ENCODE measurements at regions not wholly inside any gene's neighbourhood (a gene's known extent, or its start where the extent isn't known, plus 50 kb on each side); places are given as distances from the start of the nearest gene placed in this dataset.
A peak's percentile ranks its signal among the peaks of the same experiment; 100 is the strongest.

DNA sequence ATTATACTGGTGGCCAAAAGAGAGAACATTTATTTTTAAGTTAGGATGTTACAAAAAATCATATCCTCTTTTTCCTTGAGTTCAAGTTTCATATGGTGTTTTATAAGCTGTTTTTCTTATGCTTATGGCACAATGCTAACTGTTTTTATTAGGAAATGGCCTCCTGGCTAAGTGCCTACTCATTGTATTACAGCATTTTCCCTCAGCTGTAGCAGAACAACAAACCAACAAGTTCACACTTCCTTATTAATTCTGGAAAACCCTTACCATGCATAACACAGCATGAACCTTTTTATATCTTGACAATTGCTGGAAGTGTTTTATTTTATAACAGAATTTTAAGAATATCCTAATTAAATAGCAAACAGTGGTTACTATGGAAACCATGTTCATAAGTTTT, 165.8 kb downstream of the GASK1B start:
- DNase-seq, result no peak

DNA sequence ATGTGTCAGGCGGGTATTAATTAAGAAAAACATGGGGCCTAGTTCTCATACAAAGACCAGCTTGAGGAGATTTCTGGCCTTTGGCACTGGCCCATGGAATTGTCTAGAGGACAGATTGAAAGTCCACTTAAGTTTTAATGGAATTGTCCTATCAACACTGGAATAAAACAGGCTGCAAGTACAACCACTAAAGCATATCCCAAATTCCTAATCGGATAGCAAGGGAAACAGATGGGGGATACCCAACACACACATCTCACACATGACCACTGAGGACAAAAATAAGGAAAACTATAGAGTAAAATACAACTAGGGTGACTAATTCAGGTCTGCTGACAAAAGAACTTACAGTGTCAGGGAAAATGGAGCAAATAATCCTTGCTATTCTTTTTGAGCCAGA, 167.8 kb downstream of the GASK1B start:
- DNase-seq, result no peak

DNA sequence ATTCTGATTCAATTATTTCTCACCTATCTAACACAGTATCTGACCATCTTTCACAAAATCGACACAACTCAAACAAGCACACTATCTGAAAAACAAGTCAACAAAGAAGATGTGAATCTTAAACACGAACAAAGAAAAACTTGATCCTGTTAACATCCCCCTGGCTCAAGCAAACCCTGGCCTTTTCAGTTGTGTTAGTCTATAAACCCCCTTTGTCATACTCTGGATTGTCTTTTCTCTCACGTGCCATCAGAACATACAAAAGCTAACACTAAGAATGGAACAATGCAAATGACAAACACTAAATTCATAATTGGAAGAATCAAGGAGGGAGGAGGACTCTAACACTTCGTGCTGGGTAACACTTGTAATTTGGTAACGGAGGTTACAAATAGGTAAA, 168.7 kb downstream of the GASK1B start:
- no peak for DNase-seq

DNA sequence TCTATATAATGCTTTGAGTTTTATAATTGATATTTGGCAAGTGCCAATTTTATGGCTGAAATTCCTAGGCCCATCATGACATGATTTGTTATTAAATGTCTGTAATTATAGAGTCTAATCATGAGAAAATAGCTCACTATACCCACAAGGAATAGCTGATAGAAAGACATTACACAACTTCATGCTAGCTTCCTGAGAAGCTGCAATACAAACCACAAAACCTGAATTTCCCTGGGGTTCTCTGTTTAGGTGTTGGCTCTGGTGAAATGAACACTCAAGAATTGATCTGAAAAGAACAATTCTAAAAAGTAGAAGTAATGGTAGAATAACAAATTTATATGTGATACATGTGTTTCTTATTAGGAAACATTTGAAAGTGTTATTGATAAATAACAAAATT, 169.6 kb downstream of the GASK1B start:
- DNase-seq, result no peak

DNA sequence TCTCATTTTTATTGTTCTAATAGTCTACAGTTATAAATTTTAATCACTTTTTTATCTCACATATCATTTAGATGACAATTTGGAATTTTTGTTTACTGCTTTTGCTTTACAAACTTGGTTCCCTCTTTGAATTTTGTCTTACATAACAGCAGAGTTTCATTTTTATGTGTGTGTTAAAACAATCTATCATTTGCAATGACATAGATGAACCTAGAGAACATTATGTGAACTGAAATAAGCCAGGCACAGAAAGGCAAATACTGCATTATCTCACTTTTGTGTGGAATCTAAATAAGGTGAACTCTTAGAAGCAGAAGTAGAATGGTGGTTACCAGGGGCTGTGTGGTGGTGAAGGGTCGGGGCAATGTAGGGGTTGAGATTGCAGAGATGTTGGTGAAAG, 170.7 kb downstream of the GASK1B start:
- DNase-seq, result no peak

DNA sequence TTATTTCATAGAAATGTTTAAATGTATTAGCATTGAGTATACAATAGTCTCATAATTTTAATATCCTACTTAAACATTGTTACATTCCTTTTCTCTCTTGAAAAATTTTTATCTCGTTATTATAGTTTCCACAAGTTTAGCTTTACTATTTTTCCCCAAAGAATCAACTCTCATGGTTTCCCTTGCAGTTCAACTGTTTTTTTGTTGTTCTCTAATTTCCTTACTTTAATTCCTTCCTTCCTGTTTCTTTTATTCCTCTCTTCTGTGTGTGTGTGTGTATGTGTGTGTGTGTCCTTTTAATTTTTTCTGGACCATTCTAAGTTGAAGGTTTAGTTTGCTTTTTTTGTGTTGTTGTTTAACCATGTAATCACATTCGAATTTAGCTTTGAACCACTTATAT, 171.1 kb downstream of the GASK1B start:
- no peak for DNase-seq

DNA sequence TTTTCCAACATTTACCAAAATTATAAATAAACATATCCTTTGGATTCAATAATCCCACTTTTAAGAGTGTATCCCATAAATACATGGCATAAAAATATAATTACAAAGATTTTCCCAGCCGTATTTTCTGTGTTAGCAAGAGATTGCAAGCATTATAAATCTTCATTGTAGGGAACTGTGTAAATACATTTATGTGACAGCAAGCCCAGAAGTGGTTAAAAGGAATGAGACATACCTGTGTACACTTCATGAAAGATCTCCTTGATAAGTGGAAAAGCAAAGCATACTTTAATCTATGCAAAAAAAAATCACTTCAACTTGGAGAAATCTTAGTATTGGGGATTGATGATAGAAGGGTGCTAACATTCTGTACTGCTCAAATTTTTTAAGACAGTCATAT, 173.1 kb downstream of the GASK1B start:
- no peak for DNase-seq

- no peak for DNase-seq
These were observed 175.5 kb downstream of the GASK1B start for GRCh38 chr4:157997296-157997695.

DNA sequence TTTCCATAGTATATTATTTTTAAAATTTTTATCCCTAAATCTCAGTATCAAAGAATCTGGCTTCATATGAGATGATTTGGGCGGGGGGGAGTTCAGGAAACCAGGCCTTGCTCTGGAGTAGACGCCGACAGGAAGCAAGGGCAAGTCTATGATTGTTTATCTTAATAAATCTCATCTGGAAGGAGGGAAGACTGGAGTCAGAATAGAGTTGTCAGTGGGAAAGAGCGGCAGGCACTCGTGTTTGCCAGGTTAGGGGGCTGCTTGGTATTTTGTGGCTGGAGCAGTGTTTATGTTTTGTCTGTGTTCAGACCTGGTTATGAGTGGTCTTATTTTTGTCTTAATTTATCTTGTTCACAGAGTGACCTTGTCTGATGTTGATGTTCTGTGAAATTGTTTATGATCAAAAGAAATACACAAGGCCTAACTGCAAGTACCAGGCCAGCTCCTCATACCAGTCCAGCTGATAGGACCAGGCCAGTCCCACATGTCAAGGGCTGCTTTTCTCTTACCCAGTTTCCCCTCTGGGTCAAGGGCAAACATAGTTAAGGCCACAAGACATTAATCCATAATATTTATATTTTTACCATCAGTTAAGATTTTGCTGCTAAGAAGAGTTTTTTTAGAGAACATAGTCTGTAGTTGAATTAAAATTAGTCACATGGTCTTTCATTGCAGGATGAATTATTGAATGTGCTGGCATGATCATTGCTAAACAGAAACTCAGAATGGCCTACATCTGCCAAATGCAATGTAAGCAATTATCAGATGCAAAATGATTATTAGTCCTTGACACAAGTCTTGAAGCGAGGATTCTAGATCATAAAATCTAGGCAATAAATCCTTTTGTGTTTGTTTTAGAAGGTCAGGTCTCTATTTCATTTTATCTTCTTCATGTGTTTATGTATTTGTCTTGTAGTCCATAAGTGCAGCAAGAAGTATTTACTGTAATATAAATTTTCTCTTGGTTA, 176.5 kb downstream of the GASK1B start:
- no peak for DNase-seq

- no peak for DNase-seq
These were observed 178.0 kb downstream of the GASK1B start for GRCh38 chr4:157994863-157995262.

DNA sequence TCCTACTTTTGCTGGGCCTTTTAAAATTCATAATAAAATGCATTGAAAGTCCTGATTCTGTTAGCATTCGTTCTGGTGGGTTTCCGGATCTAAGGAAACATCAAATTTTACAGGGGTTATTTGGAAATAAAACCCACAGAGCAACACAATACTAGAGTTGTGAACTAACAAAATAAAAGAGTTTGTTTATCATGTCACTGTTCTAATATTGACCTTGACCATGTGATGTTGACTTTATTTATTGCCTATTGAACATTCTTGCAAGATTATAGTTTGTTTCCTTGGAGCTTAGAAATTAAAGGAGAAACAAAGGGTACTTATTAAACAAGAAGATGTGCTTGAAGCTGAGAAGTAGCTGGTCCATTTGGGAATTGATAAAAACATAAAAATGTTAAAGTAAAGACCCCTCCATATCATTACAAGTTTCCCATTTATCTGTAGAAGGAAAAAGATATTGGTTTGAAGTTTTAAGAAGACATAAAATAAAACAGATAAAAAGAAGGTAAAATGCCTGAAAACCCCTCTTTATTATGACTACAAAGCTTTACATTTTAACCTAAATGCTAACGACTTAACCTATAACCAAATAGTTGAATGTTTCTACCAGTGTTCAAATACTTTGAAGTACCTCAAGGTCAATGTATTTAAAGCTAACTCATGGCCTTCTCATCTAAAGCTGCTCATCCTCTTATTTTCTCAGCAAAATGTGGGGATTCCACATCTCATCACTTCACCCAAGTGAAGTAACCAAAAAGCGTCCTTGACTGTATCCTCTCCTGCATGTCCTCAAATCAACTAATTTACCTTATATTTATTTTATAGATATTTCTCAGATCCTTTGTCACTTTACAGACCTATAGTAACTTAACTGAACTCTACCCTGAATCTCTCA, 179.6 kb downstream of the GASK1B start:
- no peak for DNase-seq

DNA sequence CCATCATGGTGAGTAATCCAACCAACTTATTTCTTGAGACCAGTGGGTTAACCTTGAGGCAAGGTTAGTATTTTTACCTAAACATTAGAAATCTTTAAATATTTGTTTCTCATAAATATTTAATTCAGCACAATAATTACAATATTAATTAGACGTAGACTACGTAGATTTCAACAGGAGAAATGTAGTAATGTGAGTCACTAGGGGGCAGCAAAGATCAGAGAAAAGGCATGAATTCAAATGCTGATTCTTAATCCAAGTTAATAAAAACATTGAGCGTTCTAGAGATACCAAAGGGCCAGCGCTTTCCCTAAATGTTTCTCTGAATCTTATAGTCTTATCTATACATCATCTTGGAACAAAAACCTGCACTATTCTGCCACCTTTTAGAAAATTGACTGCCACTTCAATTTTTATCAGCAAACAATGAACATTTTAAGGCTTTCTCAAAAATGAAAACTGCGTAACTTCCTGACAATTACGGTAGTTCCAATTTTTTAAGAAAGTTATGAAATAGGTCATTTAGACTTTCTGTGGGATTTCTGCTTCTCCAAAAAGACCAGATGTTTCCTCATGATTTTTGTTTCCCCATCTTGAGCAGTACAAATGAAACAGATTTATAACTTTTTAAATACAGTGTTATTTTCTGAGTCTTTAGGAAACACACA, 180.7 kb downstream of the GASK1B start:
- DNase-seq, result peak; percentile 35

DNA sequence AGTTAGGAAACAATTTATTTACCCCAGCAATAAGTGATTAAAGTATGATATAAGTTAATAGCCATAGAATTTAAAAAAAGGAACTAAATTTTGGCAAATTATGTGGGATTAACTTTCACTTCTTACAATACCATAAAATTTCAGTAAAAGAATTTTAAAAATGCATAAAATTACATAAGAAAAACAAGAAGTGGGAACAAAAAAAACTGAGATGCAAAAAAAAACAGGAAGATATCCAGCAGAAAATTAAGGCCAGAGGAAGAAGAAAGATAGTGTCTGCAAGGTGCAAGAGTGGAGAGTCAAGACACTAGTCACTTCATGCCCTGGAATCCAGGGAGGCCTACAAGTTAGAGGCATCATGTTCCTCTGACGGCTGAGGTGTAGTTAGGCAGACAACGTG, 184.2 kb downstream of the GASK1B start:
- no peak for DNase-seq

GRCh38 chr4:157984285-157984911, 188.4 kb downstream of the GASK1B start:
- DNase-seq, result no peak

- DNase-seq, result no peak
These were observed 189.5 kb downstream of the GASK1B start for GRCh38 chr4:157983300-157983699.

DNA sequence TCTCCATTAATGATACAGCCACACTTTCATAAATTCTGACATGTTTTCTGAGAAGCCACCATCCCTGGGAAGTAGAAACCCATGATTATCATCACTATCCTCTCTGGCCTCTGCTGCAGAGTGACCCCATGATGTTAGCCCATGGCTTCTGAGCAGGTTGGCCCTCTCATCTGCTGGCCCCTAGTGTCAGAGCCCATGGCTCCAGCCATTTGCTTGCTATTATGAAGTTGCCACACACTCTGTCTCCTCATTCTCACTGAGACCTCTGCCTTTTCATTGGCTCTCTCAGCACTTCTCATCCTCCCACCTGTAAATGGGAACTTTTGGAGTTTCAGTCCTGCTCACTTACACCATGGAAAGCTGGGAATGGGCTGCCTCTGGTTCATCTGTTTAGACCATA, 192.7 kb downstream of the GASK1B start:
- no peak for DNase-seq

DNA sequence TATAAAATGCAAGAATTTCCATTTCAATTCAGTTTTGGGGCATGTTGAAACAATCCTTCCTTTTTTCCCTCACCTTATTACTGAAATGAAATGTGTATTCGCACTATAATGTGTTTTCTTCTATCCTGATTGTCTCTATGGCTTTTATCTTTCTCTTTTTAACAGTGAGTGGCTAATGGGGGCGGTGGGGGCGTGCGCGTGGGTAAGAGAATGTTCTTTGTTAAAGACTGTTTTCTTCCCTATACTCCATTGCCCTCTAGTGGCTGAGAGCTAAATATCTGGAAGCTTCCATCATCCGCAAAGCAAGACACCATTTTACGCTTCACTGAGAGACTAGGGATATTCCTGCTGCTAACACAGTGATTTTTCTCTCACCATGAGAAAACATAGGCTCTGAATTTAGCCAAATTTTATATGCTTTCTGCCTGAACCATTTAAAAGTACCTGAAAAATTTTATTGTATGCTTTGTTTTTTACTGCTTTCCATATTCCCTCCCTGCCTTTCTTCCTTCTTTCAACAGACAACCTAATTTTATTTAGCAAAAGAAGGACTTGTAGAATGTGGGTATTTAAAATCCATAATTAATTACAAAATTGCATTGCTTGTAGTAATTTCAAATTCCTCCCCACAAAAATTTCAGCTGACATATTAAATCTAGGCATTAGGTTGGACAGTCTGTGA, 194.0 kb downstream of the GASK1B start:
- DNase-seq, result peak; percentile 79

- no peak for DNase-seq
These were observed 195.7 kb downstream of the GASK1B start for GRCh38 chr4:157977086-157977485.

- no peak for DNase-seq
These were observed 199.5 kb downstream of the GASK1B start for GRCh38 chr4:157973297-157973696.

- DNase-seq, result no peak
These were observed 208.4 kb downstream of the GASK1B start for GRCh38 chr4:157964463-157964862.

DNA sequence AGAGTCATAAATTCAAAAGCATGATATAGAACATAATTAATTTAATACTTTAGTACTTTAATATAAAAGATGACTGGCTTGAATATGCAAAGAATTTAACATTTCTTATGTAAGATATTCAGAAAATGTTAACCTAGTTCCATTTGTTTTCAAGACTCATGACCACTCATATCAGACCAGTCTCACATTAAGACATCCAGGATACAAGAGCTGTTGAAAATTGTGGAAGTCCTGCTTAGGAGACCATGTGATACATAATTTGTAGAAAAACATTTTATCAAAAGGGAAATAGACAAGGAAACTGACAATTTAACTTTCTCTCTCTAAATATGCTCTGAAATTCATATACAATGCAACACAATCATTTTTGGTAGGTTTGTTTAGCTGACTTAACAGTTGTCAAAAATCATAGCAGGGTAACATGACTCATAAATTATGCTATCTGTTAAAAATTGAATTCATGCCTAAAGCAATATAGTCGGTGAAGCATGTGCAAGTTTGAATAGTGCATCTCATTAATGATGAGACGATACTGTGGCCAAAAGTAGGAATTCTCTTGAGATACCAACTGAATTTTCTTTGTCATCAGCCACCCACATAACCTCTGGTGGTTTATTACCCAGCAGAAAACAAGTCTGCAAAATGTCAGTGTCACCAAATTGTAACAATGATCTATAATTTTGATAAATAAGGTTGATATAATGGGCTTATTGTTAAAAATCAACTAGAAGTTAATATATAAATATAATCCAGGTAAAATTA, 211.4 kb downstream of the GASK1B start:
- DNase-seq, result no peak

All from retina (tissue), 1 donor.